HCT116 (cell line): ENCODE measurements at regions not wholly inside any gene's neighbourhood (a gene's known extent, or its start where the extent isn't known, plus 50 kb on each side); places are given as distances from the start of the nearest gene placed in this dataset.

Experiments used
- ATAC-seq: fragments of 200-7000 bp; cut with Tn5 transposase; 2 replicates; pipeline ENCODE4 v1.9.1; 2020; ENCODE audit warnings: mild to moderate bottlenecking, moderate library complexity
- BruUV-seq: library from RNA; stranded (reverse); fragments of 400-500 nt; replicated peaks from 2 replicates; lab custom pipeline; 2021; lab: Mats Ljungman, UMichigan
- CTCF ChIA-PET: fragments of 300-600 bp; sonication (Branson Sonifier 250); formaldehyde crosslinking; loops from one replicate; lab custom pipeline; 2021; ENCODE audit warnings: antibody characterized with exemption; lab: Charles Lee
- POLR2A ChIA-PET: fragments of 300-600, 350-600 bp; sonication (Branson Sonifier 250); formaldehyde crosslinking; loops from one replicate; lab custom pipeline; 2021; ENCODE audit warnings: antibody characterized with exemption; lab: Charles Lee
- RAD21 ChIA-PET, 2 experiments: fragments of 300-600 bp; sonication (Branson Sonifier 250); formaldehyde crosslinking; loops; one replicate each; lab custom pipeline; 2023; ENCODE audit warnings: low total read pairs in 2 of 2; ENCODE audit not compliant: uncharacterized antibody in 2 of 2, unreplicated experiment in 2 of 2, low non-redundant PET in 1 of 2; lab: Charles Lee
- DNase-seq: peaks from one replicate; pipeline ENCODE4 v3.0.0-alpha.2; 2010; ENCODE audit warnings: low read depth, low spot score
- H2AFZ ChIP-seq: fragments of 200-600 bp; shearing (Covaris generic), sonication (generic); 2 replicates; pipeline ENCODE4 v1.6.1; 2017; ENCODE audit warnings: low read depth, mixed run types, mixed read lengths, antibody characterized with exemption, low read length; ENCODE audit not compliant: poor library complexity, severe bottlenecking
- H3K27ac ChIP-seq: 2 replicates; pipeline ENCODE4 v1.5.1; 2012; ENCODE audit warnings: low read depth, low read length
- H3K27me3 ChIP-seq: fragments of 200-600 bp; sonication (generic); 2 replicates; pipeline ENCODE4 v1.6.1; 2016; ENCODE audit warnings: mixed run types, low read length, mixed read lengths; ENCODE audit not compliant: insufficient read depth
- H3K36me3 ChIP-seq, 2 experiments: fragments of 200-500 bp in 1 of 2; fragments of 200-600 bp in 1 of 2; sonication (Bioruptor generic) in 1 of 2; sonication (generic) in 1 of 2; 2 replicates each; pipeline versions ENCODE4 v1.5.1 to v1.6.1; 2014 to 2016; ENCODE audit warnings: low read length in 2 of 2, inconsistent platforms in 1 of 2, mixed read lengths in 1 of 2, mixed run types in 1 of 2; ENCODE audit not compliant: insufficient read depth in 2 of 2, control insufficient read depth in 1 of 2
- H3K4me1 ChIP-seq, 2 experiments: fragments of 200-600 bp in 1 of 2; sonication (generic) in 1 of 2; 2 replicates each; pipeline versions ENCODE4 v1.5.1 to v1.6.1; 2012 to 2017; ENCODE audit warnings: low read length in 2 of 2, inconsistent platforms in 1 of 2, mild to moderate bottlenecking in 1 of 2, mixed read lengths in 1 of 2, mixed run types in 1 of 2, moderate library complexity in 1 of 2; ENCODE audit not compliant: insufficient read depth in 2 of 2, control insufficient read depth in 1 of 2
- H3K4me2 ChIP-seq: fragments of 200-600 bp; sonication (generic); 2 replicates; pipeline ENCODE4 v1.6.1; 2017; ENCODE audit warnings: mixed run types, low read length, mixed read lengths
- H3K4me3 ChIP-seq, 2 experiments: fragments of 200-600 bp in 1 of 2; sonication (generic) in 1 of 2; replicated peaks in 1 of 2; 2 replicates each; pipeline ENCODE4 v1.5.1; 2011 to 2016; ENCODE audit warnings: low read length in 2 of 2, control low read depth in 1 of 2, low read depth in 1 of 2, mild to moderate bottlenecking in 1 of 2, mixed read lengths in 1 of 2, mixed run types in 1 of 2
- H3K79me2 ChIP-seq: fragments of 200-600 bp; sonication (generic); 2 replicates; pipeline ENCODE4 v1.6.1; 2017; ENCODE audit warnings: mild to moderate bottlenecking, mixed run types, low read length, moderate library complexity, mixed read lengths; ENCODE audit not compliant: insufficient read depth
- H3K9ac ChIP-seq: fragments of 200-600 bp; sonication (generic); 2 replicates; pipeline ENCODE4 v1.6.1; 2016; ENCODE audit warnings: low read length, mixed read lengths
- H3K9me2 ChIP-seq: fragments of 200-600 bp; sonication (generic), shearing (Covaris generic); 2 replicates; pipeline ENCODE4 v1.6.1; 2017; ENCODE audit warnings: mixed run types, mild to moderate bottlenecking, moderate library complexity; ENCODE audit not compliant: insufficient read depth
- H3K9me3 ChIP-seq, 2 experiments: fragments of 200-500 bp in 1 of 2; fragments of 200-600 bp in 1 of 2; sonication (Bioruptor generic) in 1 of 2; sonication (generic) in 1 of 2; 2 replicates each; pipeline ENCODE4 v1.6.1; 2014 to 2017; ENCODE audit warnings: low read length in 2 of 2, mixed read lengths in 2 of 2, inconsistent platforms in 1 of 2, low read depth in 1 of 2, mild to moderate bottlenecking in 1 of 2, mixed run types in 1 of 2, moderate library complexity in 1 of 2; ENCODE audit not compliant: control insufficient read depth in 1 of 2, insufficient read depth in 1 of 2
- H4K20me1 ChIP-seq: fragments of 200-600 bp; sonication (generic), shearing (Covaris generic); 2 replicates; pipeline ENCODE4 v1.6.1; 2017; ENCODE audit warnings: mixed run types, mild to moderate bottlenecking, moderate library complexity; ENCODE audit not compliant: insufficient read depth
- CEBPB ChIP-seq: IDR thresholded peaks from 2 replicates; pipeline ENCODE4 v1.6.1; 2012; ENCODE audit warnings: low read depth
- EGR1 ChIP-seq: IDR thresholded peaks from 2 replicates; pipeline ENCODE4 v1.6.1; 2012; ENCODE audit warnings: low read depth
- ELF1 ChIP-seq: IDR thresholded peaks from 2 replicates; pipeline ENCODE4 v1.6.1; 2012; ENCODE audit warnings: low read depth, borderline replicate concordance
- EZH2 ChIP-seq: fragments of 200-600 bp; sonication (generic); IDR thresholded peaks from 2 replicates; pipeline ENCODE4 v1.6.1; 2017; ENCODE audit warnings: antibody characterized with exemption, mixed run types
- EZH2phosphoT487 ChIP-seq: fragments of 200-600 bp; IDR thresholded peaks from 2 replicates; pipeline ENCODE4 v1.6.1; 2018; ENCODE audit warnings: antibody characterized with exemption, borderline replicate concordance
- JUND ChIP-seq: IDR thresholded peaks from 2 replicates; pipeline ENCODE4 v1.6.1; 2012
- POLR2A ChIP-seq: IDR thresholded peaks from 2 replicates; pipeline ENCODE4 v1.7.0; 2011; ENCODE audit warnings: borderline replicate concordance; ENCODE audit not compliant: insufficient read depth, insufficient read length; ENCODE audit errors: extremely low read depth
- POLR2AphosphoS5 ChIP-seq: IDR thresholded peaks from 2 replicates; pipeline ENCODE4 v1.6.1; 2011; ENCODE audit warnings: mild to moderate bottlenecking, low read depth, low read length, moderate library complexity
- RAD21 ChIP-seq: IDR thresholded peaks from 2 replicates; pipeline ENCODE4 v1.6.1; 2012; ENCODE audit warnings: low read depth, mild to moderate bottlenecking
- SP1 ChIP-seq: IDR thresholded peaks from 2 replicates; pipeline ENCODE4 v1.6.1; 2012; ENCODE audit warnings: low read depth
- SRF ChIP-seq: IDR thresholded peaks from 2 replicates; pipeline ENCODE4 v1.6.1; 2012; ENCODE audit warnings: low read depth
- TCF7L2 ChIP-seq: IDR thresholded peaks from 2 replicates; pipeline ENCODE4 v1.7.0; 2011; ENCODE audit warnings: borderline replicate concordance, inconsistent platforms; ENCODE audit not compliant: insufficient read depth, insufficient read length; ENCODE audit errors: extremely low read depth
- YY1 ChIP-seq: IDR thresholded peaks from 2 replicates; pipeline ENCODE4 v1.6.1; 2011; ENCODE audit warnings: low read length, low read depth, moderate library complexity, mild to moderate bottlenecking; ENCODE audit not compliant: insufficient replicate concordance; ENCODE audit errors: extremely low read depth
- ZBTB33 ChIP-seq: IDR thresholded peaks from 2 replicates; pipeline ENCODE4 v1.6.1; 2011; ENCODE audit warnings: mild to moderate bottlenecking, low read length, moderate library complexity; ENCODE audit not compliant: insufficient replicate concordance; ENCODE audit errors: extremely low read depth
- ZFX ChIP-seq: fragments of 450-650 bp; IDR thresholded peaks from 2 replicates; pipeline ENCODE4 v1.6.1; 2017
- ZNF274 ChIP-seq: fragments of 200-500 bp; sonication (Bioruptor generic); IDR thresholded peaks from 2 replicates; pipeline ENCODE4 v1.6.1; 2014; ENCODE audit warnings: mild to moderate bottlenecking, low read depth, low read length, inconsistent platforms
- intact Hi-C: fragments of 100-400 bp; cut with micrococcal nuclease; formaldehyde crosslinking; loops from 2 replicates; pipeline ENCODE4 v1.10.0; 2022
- TF ChIP-seq, protein P1 (sequence below): IDR thresholded peaks from 2 replicates; pipeline ENCODE4 v1.6.1; 2012
- TF ChIP-seq, protein P2 (sequence below): IDR thresholded peaks from 2 replicates; pipeline ENCODE4 v1.6.1; 2012
- TF ChIP-seq, protein P3 (sequence below): IDR thresholded peaks from 2 replicates; pipeline ENCODE4 v1.6.1; 2012; ENCODE audit warnings: low read depth
- TF ChIP-seq, protein P4 (sequence below), 3 experiments: fragments of 200-600 bp in 1 of 3; sonication (generic) in 1 of 3; IDR thresholded peaks in 2 of 3; conservative IDR thresholded peaks in 1 of 3; 2 replicates each; pipeline ENCODE4 v1.5.1; 2012 to 2017; ENCODE audit warnings: low read depth in 2 of 3, low read length in 2 of 3, antibody characterized with exemption in 1 of 3, borderline replicate concordance in 1 of 3, control low read depth in 1 of 3, mild to moderate bottlenecking in 1 of 3, mixed read lengths in 1 of 3, mixed run types in 1 of 3, moderate library complexity in 1 of 3; ENCODE audit not compliant: insufficient read depth in 1 of 3

- RAD21 ChIA-PET = no interaction called here
Measured at GRCh38 chr12:131539381-131539780, 171.5 kb upstream of the SFSWAP start.

More at GRCh38 chr12:131539381-131539780, 171.5 kb upstream of the SFSWAP start:
- Histone ChIP-seq H2AFZ (no peak overlapping the region), H3K4me3 (no peak overlapping the region), H3K27me3 (peaks cover 5% of the 10 kb centered on the region; the same call in 1 of the 2 replicates), H3K79me2 (no peaks in the 10 kb centered on the region), H3K9me2 (no peaks in the 10 kb centered on the region), H3K9ac (no peak overlapping the region), H3K27ac (no peak overlapping the region), H4K20me1 (no peaks in the 10 kb centered on the region), H3K4me2 (no peak overlapping the region), H3K36me3 (no peaks in the 10 kb centered on the region), H3K9me3 (no peaks in the 10 kb centered on the region), H3K4me1 (no peaks in the 10 kb centered on the region)
- no peak for TF ChIP-seq POLR2A
- TF ChIP-seq TCF7L2 = no peak
- no peak for TF ChIP-seq ELF1
- no peak for TF ChIP-seq EZH2phosphoT487
- TF ChIP-seq ZFX = no peak
- no peak for TF ChIP-seq EGR1
- TF ChIP-seq, protein P1, sequence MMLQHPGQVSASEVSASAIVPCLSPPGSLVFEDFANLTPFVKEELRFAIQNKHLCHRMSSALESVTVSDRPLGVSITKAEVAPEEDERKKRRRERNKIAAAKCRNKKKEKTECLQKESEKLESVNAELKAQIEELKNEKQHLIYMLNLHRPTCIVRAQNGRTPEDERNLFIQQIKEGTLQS = no peak
- TF ChIP-seq, protein P2, sequence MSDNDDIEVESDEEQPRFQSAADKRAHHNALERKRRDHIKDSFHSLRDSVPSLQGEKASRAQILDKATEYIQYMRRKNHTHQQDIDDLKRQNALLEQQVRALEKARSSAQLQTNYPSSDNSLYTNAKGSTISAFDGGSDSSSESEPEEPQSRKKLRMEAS = no peak
- no peak for TF ChIP-seq ZNF274
- no peak for TF ChIP-seq YY1
- no peak for TF ChIP-seq JUND
- no peak for TF ChIP-seq SP1
- TF ChIP-seq, protein P3, sequence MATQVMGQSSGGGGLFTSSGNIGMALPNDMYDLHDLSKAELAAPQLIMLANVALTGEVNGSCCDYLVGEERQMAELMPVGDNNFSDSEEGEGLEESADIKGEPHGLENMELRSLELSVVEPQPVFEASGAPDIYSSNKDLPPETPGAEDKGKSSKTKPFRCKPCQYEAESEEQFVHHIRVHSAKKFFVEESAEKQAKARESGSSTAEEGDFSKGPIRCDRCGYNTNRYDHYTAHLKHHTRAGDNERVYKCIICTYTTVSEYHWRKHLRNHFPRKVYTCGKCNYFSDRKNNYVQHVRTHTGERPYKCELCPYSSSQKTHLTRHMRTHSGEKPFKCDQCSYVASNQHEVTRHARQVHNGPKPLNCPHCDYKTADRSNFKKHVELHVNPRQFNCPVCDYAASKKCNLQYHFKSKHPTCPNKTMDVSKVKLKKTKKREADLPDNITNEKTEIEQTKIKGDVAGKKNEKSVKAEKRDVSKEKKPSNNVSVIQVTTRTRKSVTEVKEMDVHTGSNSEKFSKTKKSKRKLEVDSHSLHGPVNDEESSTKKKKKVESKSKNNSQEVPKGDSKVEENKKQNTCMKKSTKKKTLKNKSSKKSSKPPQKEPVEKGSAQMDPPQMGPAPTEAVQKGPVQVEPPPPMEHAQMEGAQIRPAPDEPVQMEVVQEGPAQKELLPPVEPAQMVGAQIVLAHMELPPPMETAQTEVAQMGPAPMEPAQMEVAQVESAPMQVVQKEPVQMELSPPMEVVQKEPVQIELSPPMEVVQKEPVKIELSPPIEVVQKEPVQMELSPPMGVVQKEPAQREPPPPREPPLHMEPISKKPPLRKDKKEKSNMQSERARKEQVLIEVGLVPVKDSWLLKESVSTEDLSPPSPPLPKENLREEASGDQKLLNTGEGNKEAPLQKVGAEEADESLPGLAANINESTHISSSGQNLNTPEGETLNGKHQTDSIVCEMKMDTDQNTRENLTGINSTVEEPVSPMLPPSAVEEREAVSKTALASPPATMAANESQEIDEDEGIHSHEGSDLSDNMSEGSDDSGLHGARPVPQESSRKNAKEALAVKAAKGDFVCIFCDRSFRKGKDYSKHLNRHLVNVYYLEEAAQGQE = no peak
- TF ChIP-seq, protein P4, sequence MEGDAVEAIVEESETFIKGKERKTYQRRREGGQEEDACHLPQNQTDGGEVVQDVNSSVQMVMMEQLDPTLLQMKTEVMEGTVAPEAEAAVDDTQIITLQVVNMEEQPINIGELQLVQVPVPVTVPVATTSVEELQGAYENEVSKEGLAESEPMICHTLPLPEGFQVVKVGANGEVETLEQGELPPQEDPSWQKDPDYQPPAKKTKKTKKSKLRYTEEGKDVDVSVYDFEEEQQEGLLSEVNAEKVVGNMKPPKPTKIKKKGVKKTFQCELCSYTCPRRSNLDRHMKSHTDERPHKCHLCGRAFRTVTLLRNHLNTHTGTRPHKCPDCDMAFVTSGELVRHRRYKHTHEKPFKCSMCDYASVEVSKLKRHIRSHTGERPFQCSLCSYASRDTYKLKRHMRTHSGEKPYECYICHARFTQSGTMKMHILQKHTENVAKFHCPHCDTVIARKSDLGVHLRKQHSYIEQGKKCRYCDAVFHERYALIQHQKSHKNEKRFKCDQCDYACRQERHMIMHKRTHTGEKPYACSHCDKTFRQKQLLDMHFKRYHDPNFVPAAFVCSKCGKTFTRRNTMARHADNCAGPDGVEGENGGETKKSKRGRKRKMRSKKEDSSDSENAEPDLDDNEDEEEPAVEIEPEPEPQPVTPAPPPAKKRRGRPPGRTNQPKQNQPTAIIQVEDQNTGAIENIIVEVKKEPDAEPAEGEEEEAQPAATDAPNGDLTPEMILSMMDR (IDR thresholded peaks at IDR 0.05 in 2 of 3, conservative IDR thresholded peaks at IDR 0.05 in 1 of 3; ENCODE audit: borderline replicate concordance in 1 of 3, insufficient read depth in 1 of 3, low read depth in 2 of 3, low read length in 2 of 3) = no peak
- TF ChIP-seq ZBTB33 = no peak
- no peak for TF ChIP-seq EZH2
- no peak for TF ChIP-seq RAD21
- no peak for TF ChIP-seq CEBPB
- TF ChIP-seq SRF = no peak
- no peak for TF ChIP-seq POLR2AphosphoS5
- no peak for ATAC-seq
- BruUV-seq = no TSS peak
- ChIA-PET CTCF (no interaction called here), POLR2A (no interaction called here)
- DNase-seq = no peak
- intact Hi-C loops = no loop called here
